SU-DHL-6 (cell line): ENCODE measurements at regions not wholly inside any gene's neighbourhood (a gene's known extent, or its start where the extent isn't known, plus 50 kb on each side); places are given as distances from the start of the nearest gene placed in this dataset.

Experiments used
- H2AFZ ChIP-seq: fragments of 200-600 bp; sonication (generic); 2 replicates; pipeline ENCODE4 v1.6.1; 2014; ENCODE audit warnings: low read depth, mild to moderate bottlenecking, moderate library complexity, mixed read lengths, antibody characterized with exemption, low read length; ENCODE audit not compliant: severe bottlenecking
- H3F3A ChIP-seq: fragments of 200-600 bp; shearing (Covaris generic); 2 replicates; pipeline ENCODE4 v1.6.0; 2016; ENCODE audit warnings: antibody characterized with exemption, mild to moderate bottlenecking; ENCODE audit not compliant: insufficient read depth
- H3K27ac ChIP-seq: fragments of 200-600 bp; sonication (generic); 2 replicates; pipeline ENCODE4 v1.5.1; 2016; ENCODE audit warnings: low read depth, mild to moderate bottlenecking, low read length, moderate library complexity, mixed read lengths
- H3K27me3 ChIP-seq: fragments of 200-600 bp; sonication (generic), shearing (Covaris generic); 2 replicates; pipeline ENCODE4 v1.6.0; 2014; ENCODE audit warnings: mild to moderate bottlenecking, low read length
- H3K36me3 ChIP-seq: fragments of 200-600 bp; sonication (generic); 2 replicates; pipeline ENCODE4 v1.6.1; 2014; ENCODE audit warnings: mild to moderate bottlenecking, low read length, mixed read lengths
- H3K4me2 ChIP-seq: fragments of 300-600, 200-600 bp; shearing (Covaris generic), sonication (generic); 2 replicates; pipeline ENCODE4 v1.6.0; 2014; ENCODE audit warnings: low read length, low read depth, mild to moderate bottlenecking; ENCODE audit not compliant: poor library complexity, severe bottlenecking
- H3K4me3 ChIP-seq: fragments of 200-600 bp; sonication (generic); 2 replicates; pipeline ENCODE4 v1.5.1; 2014; ENCODE audit warnings: antibody characterized with exemption, low read length, mild to moderate bottlenecking, mixed read lengths; ENCODE audit not compliant: insufficient read depth, poor library complexity, severe bottlenecking
- H3K79me2 ChIP-seq: fragments of 200-600 bp; sonication (generic); 2 replicates; pipeline ENCODE4 v1.6.1; 2014; ENCODE audit warnings: mild to moderate bottlenecking, low read length, moderate library complexity; ENCODE audit not compliant: insufficient read depth
- H3K9ac ChIP-seq: fragments of 200-600 bp; sonication (generic); 2 replicates; pipeline ENCODE4 v1.7.0; 2014; ENCODE audit warnings: mild to moderate bottlenecking, low read length
- H3K9me2 ChIP-seq: fragments of 200-600 bp; sonication (generic); replicated peaks from 2 replicates; pipeline ENCODE4 v1.6.1; 2014; ENCODE audit warnings: low read length; ENCODE audit not compliant: insufficient read depth
- H3K9me3 ChIP-seq: fragments of 200-600 bp; sonication (generic); 2 replicates; pipeline ENCODE4 v1.6.1; 2014; ENCODE audit warnings: low read length, mixed read lengths; ENCODE audit not compliant: insufficient read depth
- H4K20me1 ChIP-seq: fragments of 200-600 bp; sonication (generic); 2 replicates; pipeline ENCODE4 v1.6.1; 2014; ENCODE audit warnings: low read depth, mild to moderate bottlenecking, antibody characterized with exemption, low read length, moderate library complexity, mixed read lengths
- EZH2phosphoT487 ChIP-seq: fragments of 200-600 bp; sonication (generic), shearing (Covaris generic); conservative IDR thresholded peaks from 2 replicates; pipeline ENCODE4 v1.6.1; 2018; ENCODE audit warnings: mild to moderate bottlenecking, antibody characterized with exemption, low read length, moderate library complexity, mixed read lengths
- TF ChIP-seq, protein P1 (sequence below): fragments of 200-600 bp; sonication (generic); IDR thresholded peaks from one replicate; pipeline ENCODE4 v1.5.1; 2017; ENCODE audit warnings: antibody characterized with exemption, mild to moderate bottlenecking, low read length, moderate library complexity; ENCODE audit not compliant: insufficient read depth, poor library complexity, severe bottlenecking

DNA sequence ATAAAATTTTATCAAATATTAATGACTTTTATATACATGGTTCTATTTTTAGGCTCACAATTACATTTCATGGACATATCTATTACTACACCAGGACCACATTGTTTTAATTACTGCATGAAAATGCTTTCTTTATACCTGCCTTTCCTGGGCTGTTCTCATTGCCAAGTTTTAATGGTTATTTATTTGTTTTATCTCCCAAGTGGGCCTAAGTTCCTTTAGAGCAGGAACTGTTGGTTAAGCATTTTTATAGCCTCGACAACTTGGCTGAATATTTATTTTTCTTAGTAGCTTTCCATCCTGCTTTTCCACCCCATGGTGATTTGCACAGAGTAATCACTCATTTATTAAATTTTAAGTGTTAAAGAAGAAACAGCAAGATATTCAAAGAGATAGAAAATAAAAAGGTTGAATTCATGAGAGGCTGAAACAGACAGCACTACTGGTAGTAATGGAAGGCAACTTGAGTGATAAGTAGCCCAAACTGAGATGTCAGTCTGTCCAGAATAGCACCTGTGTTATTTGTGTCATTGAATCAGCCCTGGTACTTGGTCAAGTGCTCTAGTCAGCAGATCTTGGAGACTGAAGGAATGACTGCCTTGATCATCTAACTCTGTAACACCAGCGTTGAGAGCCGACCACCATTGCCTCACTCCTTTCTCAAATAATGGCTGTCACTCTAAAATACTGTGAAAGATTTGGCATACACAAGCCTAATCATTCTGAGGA, 119.1 kb upstream of the EGLN3 start:
- Histone ChIP-seq H3K4me3 (no peak overlapping the region), H3K36me3 (no peaks in the 10 kb centered on the region), H3K9me2 (no peaks in the 10 kb centered on the region), H3K9ac (no peak overlapping the region), H2AFZ (no peak overlapping the region), H4K20me1 (no peaks in the 10 kb centered on the region), H3K4me2 (no peak overlapping the region), H3K27me3 (no peaks in the 10 kb centered on the region), H3K79me2 (no peaks in the 10 kb centered on the region), H3F3A (no peaks in the 10 kb centered on the region), H3K27ac (no peak overlapping the region), H3K9me3 (0 out of 2 replicates have a peak, but pooled peaks cover 10% of the 10 kb centered on the region)
- TF ChIP-seq EZH2phosphoT487 = no peak
- TF ChIP-seq, protein P1, sequence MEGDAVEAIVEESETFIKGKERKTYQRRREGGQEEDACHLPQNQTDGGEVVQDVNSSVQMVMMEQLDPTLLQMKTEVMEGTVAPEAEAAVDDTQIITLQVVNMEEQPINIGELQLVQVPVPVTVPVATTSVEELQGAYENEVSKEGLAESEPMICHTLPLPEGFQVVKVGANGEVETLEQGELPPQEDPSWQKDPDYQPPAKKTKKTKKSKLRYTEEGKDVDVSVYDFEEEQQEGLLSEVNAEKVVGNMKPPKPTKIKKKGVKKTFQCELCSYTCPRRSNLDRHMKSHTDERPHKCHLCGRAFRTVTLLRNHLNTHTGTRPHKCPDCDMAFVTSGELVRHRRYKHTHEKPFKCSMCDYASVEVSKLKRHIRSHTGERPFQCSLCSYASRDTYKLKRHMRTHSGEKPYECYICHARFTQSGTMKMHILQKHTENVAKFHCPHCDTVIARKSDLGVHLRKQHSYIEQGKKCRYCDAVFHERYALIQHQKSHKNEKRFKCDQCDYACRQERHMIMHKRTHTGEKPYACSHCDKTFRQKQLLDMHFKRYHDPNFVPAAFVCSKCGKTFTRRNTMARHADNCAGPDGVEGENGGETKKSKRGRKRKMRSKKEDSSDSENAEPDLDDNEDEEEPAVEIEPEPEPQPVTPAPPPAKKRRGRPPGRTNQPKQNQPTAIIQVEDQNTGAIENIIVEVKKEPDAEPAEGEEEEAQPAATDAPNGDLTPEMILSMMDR = no peak

DNA sequence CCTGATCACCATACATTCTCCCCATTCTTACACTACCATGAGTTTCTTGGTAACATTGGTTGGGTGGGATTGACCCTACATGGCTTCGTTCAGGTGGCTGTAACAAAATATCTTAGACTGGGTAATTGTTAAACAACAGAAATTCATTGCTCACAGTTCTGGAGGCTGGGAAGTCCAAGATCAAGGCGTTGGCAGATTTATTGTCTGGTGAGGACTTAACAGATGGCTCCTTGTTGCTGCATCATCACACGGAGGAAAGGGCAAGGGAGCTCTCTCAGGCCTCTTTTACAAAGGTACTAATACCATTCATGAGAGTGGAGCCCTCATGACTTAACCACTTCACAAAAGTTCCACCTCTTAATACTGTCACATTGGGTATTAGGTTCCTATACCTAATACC, 116.7 kb upstream of the EGLN3 start:
- Histone ChIP-seq H3K9ac (no peak overlapping the region), H3K4me3 (no peak overlapping the region), H2AFZ (no peak overlapping the region), H3K27me3 (no peaks in the 10 kb centered on the region), H3F3A (no peaks in the 10 kb centered on the region), H4K20me1 (no peaks in the 10 kb centered on the region), H3K4me2 (no peak overlapping the region), H3K36me3 (no peaks in the 10 kb centered on the region), H3K79me2 (no peaks in the 10 kb centered on the region), H3K27ac (no peak overlapping the region), H3K9me2 (no peaks in the 10 kb centered on the region), H3K9me3 (0 out of 2 replicates have a peak, but pooled peaks cover 9% of the 10 kb centered on the region)
- no peak for TF ChIP-seq EZH2phosphoT487
- TF ChIP-seq, protein P1 = no peak

DNA sequence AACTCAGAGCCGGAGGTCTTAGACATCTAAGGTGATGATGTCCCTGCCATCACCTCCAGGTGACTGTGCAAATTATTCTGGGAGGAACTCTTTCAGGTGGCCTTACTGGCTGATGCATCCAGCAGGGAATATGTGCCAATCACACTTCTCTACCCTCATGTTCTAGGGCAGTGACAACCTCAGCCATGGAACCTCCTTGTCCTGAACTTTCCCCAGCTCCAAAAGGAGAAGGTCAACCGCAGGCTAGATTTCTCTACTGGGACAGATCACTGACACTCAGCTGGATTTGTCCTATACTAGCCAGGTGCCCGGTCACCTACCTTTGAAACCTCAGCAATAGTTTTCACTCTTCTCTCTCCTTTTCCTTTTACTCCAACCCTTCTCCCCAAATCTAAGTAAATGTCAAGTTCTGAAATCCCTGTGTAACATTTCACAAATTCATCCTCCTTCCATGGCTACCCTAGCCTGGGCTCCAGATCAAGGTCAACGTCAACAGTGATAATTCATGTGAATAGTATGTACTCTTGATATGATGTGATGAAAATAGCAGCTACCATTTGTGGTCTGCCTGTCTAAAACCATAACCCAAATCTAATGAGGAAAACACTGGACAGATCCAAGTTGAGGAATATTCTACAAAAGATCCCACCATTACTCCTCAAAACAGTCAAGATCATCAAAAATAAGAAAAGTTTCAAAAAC, 115.0 kb upstream of the EGLN3 start:
- no peak overlapping the region for H3K9ac ChIP-seq
- H3K9me2 ChIP-seq = no peaks in the 10 kb centered on the region
- H3K4me2 ChIP-seq = no peak overlapping the region
- TF ChIP-seq, protein P1 = no peak
- no peak overlapping the region for H2AFZ ChIP-seq
- no peaks in the 10 kb centered on the region for H3K27me3 ChIP-seq
- no peaks in the 10 kb centered on the region for H3K9me3 ChIP-seq
- no peak overlapping the region for H3K4me3 ChIP-seq
- no peaks in the 10 kb centered on the region for H3F3A ChIP-seq
- H3K27ac ChIP-seq = no peak overlapping the region
- H3K36me3 ChIP-seq = no peaks in the 10 kb centered on the region
- no peaks in the 10 kb centered on the region for H3K79me2 ChIP-seq
- H4K20me1 ChIP-seq = no peaks in the 10 kb centered on the region
